ENCODE measurements at regions not wholly inside any gene's neighbourhood (a gene's known extent, or its start where the extent isn't known, plus 50 kb on each side); places are given as distances from the start of the nearest gene placed in this dataset.
"Not testable (repeated sequence)": the region's sequence is repeated elsewhere in the genome, so short reads cannot be mapped to it uniquely, and the experiment has no call there.

- H3K27ac ChIP-seq (ENCODE audit: low read depth, low read length): no peak overlapping the region
- WGBS, 3 donors: 72 to 85% (median 76%) methylated on average over 15 of the region's 15 CpGs
Measured at GRCh38 chr11:126149759-126150625, 61.5 kb downstream of the RPUSD4 start.

DNA sequence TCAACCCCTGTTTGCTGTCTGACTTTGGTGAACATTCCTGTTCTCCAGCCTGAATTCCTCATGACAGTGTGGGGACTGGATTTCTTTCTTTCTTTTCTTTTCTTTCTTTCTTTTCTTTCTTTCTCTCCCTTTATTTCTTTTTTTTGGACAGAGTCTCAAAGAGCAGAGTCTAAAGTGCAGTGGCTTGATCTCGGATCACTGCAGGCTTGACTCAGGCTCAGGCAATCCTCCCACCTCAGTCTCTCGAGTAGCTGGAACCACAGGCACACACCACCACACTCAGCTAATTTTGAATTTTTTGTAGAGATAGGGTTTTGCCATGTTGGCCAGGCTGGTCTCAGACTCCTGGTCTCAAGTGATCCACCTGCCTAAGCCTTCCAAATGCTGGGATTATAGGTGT lies 63.1 kb downstream of the RPUSD4 start:
- no peak overlapping the region for H3K27ac ChIP-seq (ENCODE audit: low read depth, low read length)
- WGBS, 3 donors: 78 to 96% (median 87%) methylated on average over 2 of the region's 2 CpGs

DNA sequence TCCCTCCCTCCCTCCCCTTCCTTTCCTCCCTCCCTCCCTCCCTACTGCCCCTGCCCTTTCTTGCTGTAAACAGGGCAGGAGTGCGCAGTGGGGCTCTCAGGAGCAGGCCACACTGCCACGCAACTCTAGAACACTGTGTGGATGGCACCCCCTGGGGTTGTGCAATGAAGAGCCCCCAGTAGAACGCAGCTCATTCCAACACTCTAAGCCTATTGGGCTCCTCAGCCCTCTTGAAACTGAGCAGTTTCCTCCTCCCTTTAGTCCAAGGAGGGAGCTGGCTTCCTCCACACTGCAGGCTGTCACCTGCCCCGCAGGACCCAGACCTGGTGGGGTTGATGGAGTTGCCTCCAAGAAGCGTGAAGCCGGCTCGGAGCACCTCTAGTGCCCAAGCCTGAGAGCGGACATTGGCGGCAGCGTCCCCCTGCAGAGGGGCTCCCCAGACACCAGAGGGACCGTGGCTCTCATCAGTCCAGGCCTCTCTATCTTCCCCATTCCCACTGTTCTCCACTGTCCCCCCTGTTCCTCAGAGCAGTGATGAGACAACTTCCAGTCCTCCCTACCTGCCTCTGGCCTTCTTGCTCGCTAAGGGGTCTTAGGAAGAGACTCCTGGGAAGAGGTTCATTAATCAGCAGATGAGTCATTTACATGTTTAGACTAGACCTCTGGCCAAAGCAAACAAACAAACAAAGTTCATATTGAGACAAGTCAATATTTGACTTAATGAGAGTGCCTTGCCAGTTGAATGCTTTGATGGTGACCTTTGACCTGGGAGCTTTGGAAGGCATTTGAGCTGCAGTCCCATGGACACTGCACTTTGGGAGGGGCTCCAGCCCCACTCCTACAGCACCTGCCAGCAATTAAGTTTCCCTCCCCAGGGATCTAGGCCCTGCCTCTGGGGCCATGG lies 64.0 kb downstream of the RPUSD4 start:
- WGBS, 3 donors: 89 to 95% (median 93%) methylated on average over 12 of the region's 12 CpGs
- H3K27ac ChIP-seq (ENCODE audit: low read depth, low read length): no peak overlapping the region

GRCh38 chr11:126146454-126147192 lies 64.8 kb downstream of the RPUSD4 start:
- H3K27ac ChIP-seq (ENCODE audit: low read depth, low read length): no peak overlapping the region
- WGBS, 3 donors: 56 to 76% (median 59%) methylated on average over 23 of the region's 23 CpGs

GRCh38 chr11:126145954-126146353 lies 65.5 kb downstream of the RPUSD4 start:
- 77 to 87% (median 83%) methylated on average over 9 of the region's 9 CpGs for WGBS, 3 donors
- no peak overlapping the region for H3K27ac ChIP-seq (ENCODE audit: low read depth, low read length)

DNA sequence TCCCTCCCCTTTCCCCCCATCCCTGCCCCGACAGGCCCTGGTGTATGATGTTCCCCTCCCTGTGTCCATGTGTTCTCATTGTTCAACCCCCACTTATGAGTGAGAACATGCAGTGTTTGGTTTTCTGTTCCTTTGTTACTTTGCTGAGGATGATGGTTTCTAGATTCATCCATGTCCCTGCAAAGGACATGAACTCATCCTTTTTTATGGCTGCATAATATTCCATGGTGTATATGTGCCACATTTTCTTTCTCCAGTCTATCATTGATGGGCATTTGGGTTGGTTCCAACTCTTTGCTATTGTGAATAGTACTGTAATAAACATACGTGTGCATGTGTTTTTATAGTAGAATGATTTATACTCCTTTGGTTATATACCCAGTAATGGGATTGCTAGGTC lies 68.0 kb downstream of the RPUSD4 start:
- not testable (repeated sequence) for H3K27ac ChIP-seq (ENCODE audit: low read depth, low read length)

DNA sequence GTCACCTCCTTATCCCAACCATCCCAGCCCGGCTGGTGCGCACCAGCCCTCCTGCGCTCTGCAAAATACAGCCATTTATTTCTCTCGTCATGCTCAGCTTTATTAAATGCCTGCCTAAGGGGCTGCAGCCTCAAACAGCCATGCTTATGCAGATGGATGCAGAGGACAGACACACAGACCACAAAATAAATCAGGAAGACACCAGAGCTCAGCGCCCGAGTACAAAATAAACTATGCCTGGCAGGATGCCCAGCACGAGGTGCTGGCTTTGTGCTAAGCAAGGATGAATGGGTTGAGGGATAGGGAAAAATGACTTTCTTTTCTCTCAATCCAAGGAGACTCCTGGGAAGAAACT lies 70.5 kb downstream of the RPUSD4 start:
- no peak overlapping the region for H3K27ac ChIP-seq (ENCODE audit: low read depth, low read length)
- WGBS, 3 donors: 22 to 41% (median 23%) methylated on average over 7 of the region's 7 CpGs

More for the DNA sequence above, 68.0 kb downstream of the RPUSD4 start:
- WGBS, 3 donors: 85 to 96% (median 88%) methylated on average over 2 of the region's 2 CpGs

- whole genome bisulfite sequencing, 3 donors: 38 to 70% (median 41%) methylated on average over 9 of the region's 9 CpGs
- no peak overlapping the region for H3K27ac ChIP-seq (ENCODE audit: low read depth, low read length)
Measured at GRCh38 chr11:126140201-126140925, 71.1 kb downstream of the RPUSD4 start.

GRCh38 chr11:126139111-126140091 lies 72.0 kb downstream of the RPUSD4 start:
- no peak overlapping the region for H3K27ac ChIP-seq (ENCODE audit: low read depth, low read length)
- 47 to 64% (median 52%) methylated on average over 13 of the region's 13 CpGs for WGBS, 3 donors

DNA sequence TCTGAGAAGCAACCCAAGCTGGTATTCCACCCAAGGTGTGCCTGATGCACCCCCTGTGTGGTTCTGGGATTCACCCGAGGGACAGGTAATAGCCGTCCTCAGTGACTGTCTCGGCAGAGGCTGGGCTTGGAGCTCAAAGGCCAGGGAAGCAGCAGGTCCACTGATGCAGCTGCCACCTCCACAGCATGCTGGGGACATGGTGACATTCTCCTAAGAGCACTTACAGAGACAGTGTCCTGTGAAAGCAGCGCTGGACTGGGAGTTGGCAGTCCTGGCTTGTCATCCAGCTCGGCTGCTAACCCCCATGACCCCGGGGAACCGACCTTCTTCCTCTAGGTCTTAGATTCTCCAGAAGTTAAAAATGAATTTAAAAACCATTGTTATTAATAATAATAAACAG lies 72.8 kb downstream of the RPUSD4 start:
- no peak overlapping the region for H3K27ac ChIP-seq (ENCODE audit: low read depth, low read length)
- WGBS, 3 donors: 55 to 79% (median 72%) methylated on average over 7 of the region's 7 CpGs

- H3K27ac ChIP-seq (ENCODE audit: low read depth, low read length): no peak overlapping the region
Measured at GRCh38 chr11:126137136-126137535, 74.3 kb downstream of the RPUSD4 start.

DNA sequence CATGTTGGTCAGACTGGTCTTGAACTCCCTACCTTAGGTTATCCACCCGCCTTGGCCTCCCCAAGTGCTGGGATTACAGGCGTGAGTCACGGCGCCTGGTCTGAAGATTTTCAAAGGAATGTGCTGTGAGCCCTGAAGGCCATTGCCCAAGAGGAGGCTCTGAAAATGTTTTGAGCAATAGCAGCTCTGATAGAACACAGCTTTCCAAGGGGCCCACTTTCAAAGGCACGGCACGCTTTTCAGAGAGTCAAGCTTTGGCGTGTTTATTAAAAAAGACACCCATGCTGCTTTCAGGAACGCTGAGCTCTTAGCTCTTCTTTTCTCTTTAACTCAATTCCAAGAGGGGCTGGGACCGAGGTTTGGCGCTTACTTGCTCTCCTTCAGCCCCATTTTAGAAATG lies 73.8 kb upstream of the CDON start:
- H3K27ac ChIP-seq (ENCODE audit: low read depth, low read length): no peak overlapping the region

More at GRCh38 chr11:126137136-126137535, 74.3 kb downstream of the RPUSD4 start:
- WGBS, 3 donors: 54 to 69% (median 60%) methylated on average over 3 of the region's 3 CpGs

GRCh38 chr11:126135235-126136176 lies 72.8 kb upstream of the CDON start:
- 38 to 67% (median 53%) methylated on average over 20 of the region's 20 CpGs for WGBS, 3 donors

More for the DNA sequence above, 73.8 kb upstream of the CDON start:
- 62 to 84% (median 66%) methylated on average over 10 of the region's 10 CpGs for WGBS, 3 donors

GRCh38 chr11:126134461-126135155 lies 71.9 kb upstream of the CDON start:
- H3K27ac ChIP-seq (ENCODE audit: low read depth, low read length): no peak overlapping the region
- WGBS, 3 donors: 65 to 83% (median 79%) methylated on average over 8 of the region's 8 CpGs

More at GRCh38 chr11:126135235-126136176, 72.8 kb upstream of the CDON start:
- no peak overlapping the region for H3K27ac ChIP-seq (ENCODE audit: low read depth, low read length)

- no peak overlapping the region for H3K27ac ChIP-seq (ENCODE audit: low read depth, low read length)
- WGBS, 3 donors: 60 to 77% (median 72%) methylated on average over 8 of the region's 8 CpGs
Measured at GRCh38 chr11:126133901-126134300, 71.2 kb upstream of the CDON start.
